ENCODE measurements at regions not wholly inside any gene's neighbourhood (a gene's known extent, or its start where the extent isn't known, plus 50 kb on each side); places are given as distances from the start of the nearest gene placed in this dataset.

GRCh38 chr1:221053889-221054288 lies 174.6 kb downstream of the HLX start:
- TF ChIP-seq CTCF (IDR thresholded peaks at IDR 0.05; ENCODE audit: unreplicated experiment in 3 of 3): no peak

GRCh38 chr1:221059506-221059905 lies 180.3 kb downstream of the HLX start:
- Mint-ChIP-seq H3K27me3 (ENCODE audit: low read depth) (peaks cover 3% of the 10 kb centered on the region), H3K4me3 (no peak overlapping the region), H3K9me3 (peaks cover 12% of the 10 kb centered on the region), H3K36me3 (ENCODE audit: low read depth) (no peaks in the 10 kb centered on the region), H3K4me1 (no peaks in the 10 kb centered on the region), H3K27ac (no peak overlapping the region)
- no peak for TF ChIP-seq CTCF (IDR thresholded peaks at IDR 0.05; ENCODE audit: unreplicated experiment in 3 of 3)

More at GRCh38 chr1:221053889-221054288, 174.6 kb downstream of the HLX start:
- no peaks in the 10 kb centered on the region for H3K4me1 Mint-ChIP-seq
- H3K27me3 Mint-ChIP-seq (ENCODE audit: low read depth): peaks cover 4% of the 10 kb centered on the region
- H3K36me3 Mint-ChIP-seq (ENCODE audit: low read depth): no peaks in the 10 kb centered on the region
- no peak overlapping the region for H3K27ac Mint-ChIP-seq
- H3K4me3 Mint-ChIP-seq: no peak overlapping the region
- peaks cover 34% of the 10 kb centered on the region for H3K9me3 Mint-ChIP-seq

- peaks cover 14% of the 10 kb centered on the region for H3K9me3 Mint-ChIP-seq
These were observed 184.4 kb downstream of the HLX start for GRCh38 chr1:221063651-221064050.

GRCh38 chr1:221066351-221067001 lies 187.2 kb downstream of the HLX start:
- no peak for TF ChIP-seq CTCF (IDR thresholded peaks at IDR 0.05; ENCODE audit: unreplicated experiment in 3 of 3)
- Mint-ChIP-seq H3K27me3 (ENCODE audit: low read depth) (no peaks in the 10 kb centered on the region), H3K4me1 (no peaks in the 10 kb centered on the region), H3K27ac (no peak overlapping the region), H3K36me3 (ENCODE audit: low read depth) (no peaks in the 10 kb centered on the region), H3K4me3 (no peak overlapping the region), H3K9me3 (peaks cover 14% of the 10 kb centered on the region)

More at GRCh38 chr1:221063651-221064050, 184.4 kb downstream of the HLX start:
- Mint-ChIP-seq H3K27me3 (ENCODE audit: low read depth) (no peaks in the 10 kb centered on the region), H3K4me3 (no peak overlapping the region), H3K27ac (no peak overlapping the region), H3K36me3 (ENCODE audit: low read depth) (no peaks in the 10 kb centered on the region), H3K4me1 (no peaks in the 10 kb centered on the region)
- TF ChIP-seq CTCF (IDR thresholded peaks at IDR 0.05; ENCODE audit: unreplicated experiment in 3 of 3): no peak

GRCh38 chr1:221067721-221068120 lies 188.5 kb downstream of the HLX start:
- no peaks in the 10 kb centered on the region for H3K27me3 Mint-ChIP-seq (ENCODE audit: low read depth)
- peaks cover 14% of the 10 kb centered on the region for H3K9me3 Mint-ChIP-seq
- no peaks in the 10 kb centered on the region for H3K36me3 Mint-ChIP-seq (ENCODE audit: low read depth)
- no peak for TF ChIP-seq CTCF (IDR thresholded peaks at IDR 0.05; ENCODE audit: unreplicated experiment in 3 of 3)
- no peaks in the 10 kb centered on the region for H3K4me1 Mint-ChIP-seq
- no peak overlapping the region for H3K4me3 Mint-ChIP-seq
- H3K27ac Mint-ChIP-seq: no peak overlapping the region

Measured in nephron (organoid).